Thyroid gland (tissue), 4 donors: ENCODE measurements at regions not wholly inside any gene's neighbourhood (a gene's known extent, or its start where the extent isn't known, plus 50 kb on each side); places are given as distances from the start of the nearest gene placed in this dataset.

Source experiments
- CTCF ChIP-seq, 6 experiments: fragments of 200-600 bp in 3 of 6; fragments of 450-650 bp in 3 of 6; sonication (generic) in 3 of 6; IDR thresholded peaks; one replicate each; pipeline ENCODE4 v1.5.1; 2016 to 2019; ENCODE audit warnings: antibody characterized with exemption in 6 of 6, mild to moderate bottlenecking in 2 of 6, inconsistent platforms in 1 of 6, moderate library complexity in 1 of 6
- POLR2A ChIP-seq, 2 donors: fragments of 450-650 bp; IDR thresholded peaks; one replicate each; pipeline ENCODE4 v1.6.1; 2017; ENCODE audit warnings: antibody characterized with exemption in 2 of 2, mild to moderate bottlenecking in 2 of 2, moderate library complexity in 1 of 2

GRCh38 chr3:76698136-76698706 is 341.7 kb upstream of the ROBO2 start:
- no peak for TF ChIP-seq POLR2A (IDR thresholded peaks at IDR 0.05)
- no peak for TF ChIP-seq CTCF (IDR thresholded peaks at IDR 0.05)
